ENCODE measurements at regions not wholly inside any gene's neighbourhood (a gene's known extent, or its start where the extent isn't known, plus 50 kb on each side); places are given as distances from the start of the nearest gene placed in this dataset.

- TF ChIP-seq CTCF (conservative IDR thresholded peaks at IDR 0.05; ENCODE audit: low read depth in 2 of 2) (no peak), NANOG (IDR thresholded peaks at IDR 0.05; ENCODE audit: borderline replicate concordance) (no peak), REST (IDR thresholded peaks at IDR 0.05; ENCODE audit: unreplicated experiment) (no peak), JUNB (IDR thresholded peaks at IDR 0.05; ENCODE audit: unreplicated experiment) (no peak), EZH2 (IDR thresholded peaks at IDR 0.05; ENCODE audit: low read depth, unreplicated experiment) (no peak), POLR2AphosphoS5 (IDR thresholded peaks at IDR 0.05; ENCODE audit: low read depth) (no peak), EZH2phosphoT487 (IDR thresholded peaks at IDR 0.05; ENCODE audit: unreplicated experiment) (no peak)
These were observed 91.5 kb upstream of the PHF24 start for GRCh38 chr9:34866614-34867013.
